GM21360 (cell line): ENCODE measurements at regions not wholly inside any gene's neighbourhood (a gene's known extent, or its start where the extent isn't known, plus 50 kb on each side); places are given as distances from the start of the nearest gene placed in this dataset.
"Not testable (repeated sequence)": the region's sequence is repeated elsewhere in the genome, so short reads cannot be mapped to it uniquely, and the experiment has no call there.

Experiments
- ATAC-seq: cut with Tn5 transposase; IDR thresholded peaks from one replicate; pipeline ENCODE4 v1.9.1; 2021; ENCODE audit warnings: mild to moderate bottlenecking, moderate library complexity; ENCODE audit not compliant: unreplicated experiment

DNA sequence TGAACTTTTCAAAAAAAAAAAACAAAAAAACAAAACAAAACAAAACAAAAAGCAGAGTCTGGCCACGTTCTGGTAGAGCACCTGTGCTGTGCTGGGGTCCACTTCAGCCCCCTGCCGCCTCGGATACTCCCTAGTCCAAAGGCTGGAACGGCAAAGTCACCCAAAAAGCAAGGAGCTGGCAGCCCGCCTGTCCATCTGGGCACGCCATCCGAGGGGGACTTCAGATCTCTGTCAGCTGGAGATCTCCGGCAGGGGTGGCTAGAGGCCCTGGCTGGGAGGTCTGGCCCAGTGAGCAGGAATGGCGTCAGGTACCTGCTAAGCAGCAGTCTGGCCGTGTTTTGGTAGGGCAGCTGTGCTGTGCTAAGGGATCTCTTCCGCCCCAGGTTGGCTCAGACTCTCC is 152.3 kb upstream of the ZNF516 start:
- no peak for ATAC-seq

DNA sequence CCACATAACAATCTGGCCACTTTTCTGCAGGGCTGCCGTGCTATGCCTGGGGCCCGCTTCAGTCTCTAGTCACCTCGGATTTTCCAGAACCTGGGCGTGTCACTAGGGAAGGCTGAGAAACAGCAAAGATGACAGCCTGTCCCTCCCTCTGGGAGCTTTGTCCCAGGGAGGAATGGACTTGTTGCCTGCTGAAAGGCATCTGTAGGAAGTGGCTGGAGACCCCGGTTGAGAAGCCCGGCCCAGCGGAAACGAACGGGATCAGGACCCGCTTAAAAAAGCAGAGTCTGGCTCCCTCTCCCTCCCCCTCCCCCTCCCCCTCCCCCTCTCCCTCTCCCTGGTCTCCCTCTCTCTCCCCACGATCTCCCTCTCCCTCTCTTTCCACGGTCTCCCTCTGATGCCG is 149.5 kb upstream of the ZNF516 start:
- no peak for ATAC-seq

DNA sequence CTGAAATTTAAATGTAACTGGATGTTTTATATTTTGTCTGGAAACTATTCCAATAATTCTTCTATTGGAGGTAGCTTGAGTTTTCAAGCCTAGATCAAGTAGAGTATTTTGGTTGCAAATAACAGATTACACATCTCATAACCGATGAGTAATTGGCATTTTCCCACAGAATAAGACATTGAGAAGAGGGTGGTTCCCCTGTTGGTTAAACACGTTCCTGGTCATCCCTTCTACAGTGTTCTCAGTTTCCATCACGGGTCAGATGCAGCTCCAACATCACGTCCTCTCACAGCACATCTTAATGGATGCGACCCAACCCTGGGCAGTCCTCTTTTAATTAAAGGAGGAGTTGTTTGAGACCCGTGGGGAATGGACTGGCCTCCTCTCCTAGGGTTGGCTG is 149.0 kb upstream of the ZNF516 start:
- no peak for ATAC-seq

DNA sequence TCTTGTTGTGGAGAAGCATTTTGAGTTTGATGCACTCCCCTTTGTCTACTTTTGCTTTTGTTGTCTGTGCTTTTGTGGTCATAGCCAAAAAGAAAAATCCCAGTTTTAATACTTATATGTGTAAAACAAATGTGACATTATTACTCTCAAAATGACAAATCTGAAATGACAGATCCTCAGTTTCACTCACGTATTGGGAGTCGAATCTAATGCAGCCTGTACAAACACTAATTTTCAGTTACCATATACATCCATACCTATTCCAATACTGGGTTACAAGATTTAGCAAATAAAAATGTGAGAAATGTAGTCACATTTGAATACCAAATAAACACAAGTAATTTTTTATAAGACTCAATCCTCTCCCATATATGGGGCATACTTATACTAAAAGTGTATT is 148.2 kb upstream of the ZNF516 start:
- no peak for ATAC-seq

DNA sequence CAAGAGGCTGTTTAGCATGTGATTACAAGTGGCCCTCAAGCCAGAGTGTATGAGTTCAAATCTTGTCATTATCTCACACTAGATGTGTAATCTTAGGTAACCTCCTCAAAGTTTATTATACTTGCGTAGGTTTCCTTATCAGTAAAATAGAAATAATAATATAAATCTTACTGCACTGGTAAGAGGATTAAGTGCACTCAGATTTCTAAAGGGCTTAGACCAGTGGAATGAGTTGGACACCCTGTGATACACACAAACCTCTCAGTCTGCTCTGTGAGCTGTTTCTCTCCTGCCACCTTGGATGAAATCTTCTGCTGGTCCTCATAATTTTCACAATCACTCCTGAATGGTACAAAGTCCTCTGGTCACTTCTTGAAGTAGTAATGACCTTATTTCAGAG is 145.4 kb upstream of the ZNF516 start:
- no peak for ATAC-seq

DNA sequence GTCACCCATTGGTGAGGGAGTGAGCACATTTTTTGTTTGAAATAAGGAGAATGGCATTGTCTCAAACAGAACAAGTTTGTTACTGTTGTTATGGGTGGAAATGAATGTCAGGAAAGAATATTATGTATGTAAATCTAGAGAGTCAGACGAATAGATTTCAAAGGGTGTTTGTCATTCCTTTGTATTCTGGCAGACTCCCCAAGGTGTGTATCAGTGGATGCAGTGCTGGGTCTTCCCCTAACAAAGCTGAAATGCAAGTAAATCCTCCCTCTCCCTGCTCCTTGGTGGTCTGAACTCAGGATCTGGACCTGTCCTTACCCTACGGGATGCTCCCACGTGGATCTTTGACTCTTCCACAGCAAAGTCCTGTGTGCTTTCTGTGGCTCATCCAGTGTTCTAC is 139.5 kb upstream of the ZNF516 start:
- ATAC-seq: no peak

DNA sequence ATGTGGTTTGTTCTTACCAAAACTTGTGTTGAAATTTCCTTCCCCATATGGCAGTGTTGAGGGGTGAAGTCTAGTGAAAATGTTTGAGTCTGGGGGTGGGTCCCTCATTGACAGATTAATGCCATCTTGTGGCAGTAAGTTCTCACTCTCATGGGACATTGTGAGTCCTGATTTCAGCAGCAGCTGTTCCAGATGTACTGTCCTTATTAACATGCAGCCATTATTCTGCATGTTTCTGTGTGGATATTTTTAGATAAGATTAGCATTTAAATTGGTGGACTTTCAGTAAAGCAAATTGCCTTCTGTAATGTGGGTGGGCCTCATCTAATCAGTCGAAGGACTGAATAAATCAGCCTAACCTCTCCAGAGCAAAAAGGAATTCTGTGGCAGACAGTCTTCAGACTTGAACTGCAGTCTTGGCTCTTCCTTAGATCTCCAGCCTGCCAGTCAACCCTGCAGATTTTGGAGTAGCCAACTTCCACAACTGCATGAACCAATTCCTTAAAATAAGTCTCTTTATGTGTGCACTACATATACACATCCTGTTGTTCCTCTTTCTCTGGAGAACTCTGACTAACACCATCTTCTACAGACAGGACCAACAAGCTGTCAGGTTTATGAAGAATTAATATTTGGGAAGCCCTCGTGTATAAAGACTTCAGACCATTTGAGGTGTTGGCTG is 138.7 kb upstream of the ZNF516 start:
- no peak for ATAC-seq

DNA sequence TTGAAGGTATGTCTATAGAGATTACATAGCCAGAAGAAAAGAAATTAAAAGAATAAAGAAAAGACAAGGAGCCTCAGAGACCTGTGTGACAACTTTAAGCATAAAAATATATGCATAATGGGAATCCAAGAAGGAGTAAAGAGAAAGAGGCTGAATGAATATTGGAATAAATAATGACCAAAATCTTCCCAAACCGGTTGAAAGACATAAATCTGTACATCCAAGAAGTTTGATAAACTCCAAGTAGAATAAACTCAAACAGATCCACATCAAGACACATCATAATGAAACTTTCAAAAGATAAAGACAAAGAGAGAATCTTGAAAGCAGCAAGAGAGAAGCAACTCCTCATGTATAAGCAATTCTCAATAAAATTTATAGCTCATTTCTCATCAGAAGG is 132.4 kb upstream of the ZNF516 start:
- ATAC-seq: no peak

DNA sequence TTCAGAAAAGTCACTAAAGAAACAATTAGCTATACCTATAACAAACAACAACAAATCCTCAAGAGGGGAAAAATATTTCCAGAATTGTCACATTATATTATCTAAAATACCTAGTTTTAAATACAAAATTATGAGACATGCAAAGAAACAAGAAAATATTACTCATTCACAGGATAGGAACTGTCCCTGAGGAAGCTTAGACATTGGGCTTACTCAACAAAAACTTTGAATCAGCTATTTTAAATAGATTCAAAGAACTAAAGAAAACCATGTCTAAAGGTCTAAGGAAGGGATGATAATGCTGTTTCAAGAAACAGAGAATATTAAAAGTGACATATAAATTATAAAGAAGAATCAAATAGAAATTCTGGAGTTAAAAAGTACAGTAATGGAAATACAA is 131.9 kb upstream of the ZNF516 start:
- no peak for ATAC-seq

DNA sequence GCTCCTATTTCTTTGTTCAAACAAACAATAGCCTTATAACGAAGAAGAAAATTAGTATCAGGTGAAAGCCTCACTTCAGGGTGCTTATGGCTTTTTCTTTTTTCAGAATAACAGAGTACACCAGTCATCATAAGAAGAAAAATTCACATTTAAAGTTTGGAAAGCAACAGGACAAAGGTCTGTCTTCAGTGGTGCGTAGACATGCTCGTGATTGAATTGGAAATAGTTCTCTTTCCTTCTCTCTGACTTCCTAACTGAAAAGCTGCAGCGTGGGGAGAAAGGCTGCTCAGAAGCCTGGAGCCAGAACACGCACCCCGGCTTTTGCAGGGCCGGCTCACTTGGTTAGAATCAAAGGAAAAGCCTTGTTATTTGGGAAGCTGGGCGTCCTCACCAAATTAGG is 127.6 kb upstream of the ZNF516 start:
- ATAC-seq: no peak

DNA sequence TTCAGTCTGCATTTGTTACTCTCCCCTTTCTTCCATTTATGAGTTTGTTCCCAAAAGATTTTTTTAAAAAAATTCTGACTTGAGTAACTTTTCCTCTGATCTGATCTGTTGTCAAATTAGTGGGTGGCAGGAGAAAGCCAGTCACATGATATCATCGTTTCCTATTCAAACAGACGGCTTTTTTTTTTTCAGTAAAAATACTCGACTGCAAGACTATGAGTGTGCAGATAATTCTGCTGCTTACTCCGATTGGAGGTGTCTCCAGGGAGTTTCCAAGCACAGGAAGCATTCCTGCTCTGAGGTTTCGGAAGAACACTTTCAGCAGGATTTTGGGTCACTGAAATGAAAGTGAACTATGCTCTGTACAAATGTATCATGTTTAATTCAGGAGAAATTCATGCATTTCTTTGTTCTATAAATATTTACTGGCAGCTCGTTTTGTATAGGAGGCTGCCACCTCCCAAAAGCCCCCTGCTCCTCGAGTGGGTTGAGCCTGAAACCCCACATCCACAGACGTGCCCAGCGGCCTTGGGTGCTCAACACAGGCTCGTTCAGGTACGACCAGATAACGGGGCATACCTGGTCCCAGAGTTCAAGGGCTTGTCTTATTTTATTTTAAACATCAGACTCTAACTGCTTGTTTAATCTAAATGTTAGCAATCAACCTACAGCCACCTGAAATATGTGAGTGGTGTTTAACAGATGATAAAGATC is 126.9 kb upstream of the ZNF516 start:
- no peak for ATAC-seq

DNA sequence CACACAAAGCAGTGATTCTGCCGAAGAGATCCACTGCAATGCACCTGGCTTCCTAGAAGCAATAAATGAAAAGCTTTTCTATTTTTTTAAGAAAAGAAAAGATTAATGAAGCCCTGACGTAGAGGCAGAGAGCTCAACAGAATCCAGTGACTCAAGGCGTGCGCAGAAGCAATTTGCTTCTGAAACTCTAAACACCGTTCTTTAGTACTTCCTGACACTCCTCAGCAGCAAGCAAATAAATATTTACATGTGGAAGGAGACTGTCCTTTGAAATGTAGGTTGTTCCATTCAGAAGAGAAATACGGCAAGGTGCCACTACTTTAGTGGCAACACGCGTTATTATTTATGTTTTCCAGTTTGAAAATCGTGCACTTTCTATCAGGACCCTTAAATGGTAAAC is 126.2 kb upstream of the ZNF516 start:
- no peak for ATAC-seq

DNA sequence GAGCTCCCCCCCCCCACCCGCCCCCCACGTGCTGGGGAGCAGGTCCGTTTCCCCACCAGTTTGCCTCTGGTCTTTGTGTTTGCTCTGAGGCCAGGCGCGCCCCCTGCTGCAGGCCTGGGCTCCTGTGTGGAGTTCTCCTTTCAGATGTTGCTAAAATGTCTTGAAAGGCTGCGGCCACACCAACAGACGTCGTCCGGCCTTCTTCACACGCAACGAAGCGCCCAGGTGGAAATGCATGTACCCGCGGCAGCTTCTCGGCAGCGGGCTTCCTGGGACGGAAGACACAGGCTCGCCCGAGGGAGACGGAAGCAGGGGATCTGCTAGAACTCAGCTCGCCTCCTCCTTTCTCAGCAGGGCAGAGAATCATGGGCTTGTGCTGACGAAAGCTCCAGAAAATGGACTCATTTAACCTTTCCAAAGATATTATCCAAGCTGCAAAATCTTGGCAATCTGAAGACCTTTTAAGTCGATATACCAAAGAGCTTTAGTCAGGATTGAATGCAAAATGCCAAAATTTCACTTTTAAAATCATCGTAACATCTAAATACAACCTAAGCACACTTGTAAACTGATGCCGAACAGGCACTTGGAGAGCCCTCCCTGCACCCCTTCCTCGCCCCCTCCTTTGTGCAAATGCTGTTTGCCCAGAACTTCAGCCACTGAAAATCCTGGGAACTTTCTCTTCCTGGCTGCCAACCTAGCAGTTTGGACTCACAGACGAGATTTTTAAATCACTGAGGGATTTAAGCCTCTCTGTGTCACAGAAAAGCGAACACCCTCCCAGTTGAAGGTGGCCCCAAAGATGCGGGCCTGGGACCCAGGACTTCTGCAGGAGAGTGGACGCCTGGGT is 125.5 kb upstream of the ZNF516 start:
- no peak for ATAC-seq

DNA sequence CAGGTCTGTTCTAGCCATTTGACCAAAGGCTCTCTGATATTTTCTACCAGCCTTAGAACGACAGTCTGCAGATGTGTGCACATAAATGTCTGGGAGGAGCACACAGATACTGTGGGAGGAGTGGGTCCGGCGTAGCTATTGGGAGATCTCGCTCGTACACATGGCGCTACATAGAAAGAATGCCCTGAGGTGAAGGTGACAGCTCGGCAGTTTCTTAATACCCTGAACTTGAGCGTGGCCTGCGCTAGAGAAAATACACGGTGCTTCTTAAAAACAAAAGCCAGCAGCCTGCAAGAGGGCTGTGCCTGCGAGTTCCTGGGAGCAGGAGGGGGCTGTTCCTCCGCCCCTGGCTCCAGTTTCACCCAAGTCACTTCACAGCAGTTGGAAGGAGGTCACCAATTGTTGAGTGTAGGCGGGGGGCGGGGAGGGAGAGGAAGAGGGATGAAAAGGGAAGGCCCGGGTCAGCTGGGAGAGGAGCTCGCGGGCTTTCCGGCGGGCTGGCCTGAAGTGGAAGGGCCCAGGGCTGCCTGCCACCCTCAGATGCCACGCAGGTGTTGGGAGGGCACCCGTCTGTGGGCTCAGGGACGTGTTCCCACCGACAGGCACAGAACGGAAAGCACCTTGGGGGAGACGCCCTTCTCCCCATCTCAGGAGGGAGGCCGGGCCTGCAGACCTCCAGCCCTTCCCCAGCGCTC is 124.7 kb upstream of the ZNF516 start:
- ATAC-seq: no peak

DNA sequence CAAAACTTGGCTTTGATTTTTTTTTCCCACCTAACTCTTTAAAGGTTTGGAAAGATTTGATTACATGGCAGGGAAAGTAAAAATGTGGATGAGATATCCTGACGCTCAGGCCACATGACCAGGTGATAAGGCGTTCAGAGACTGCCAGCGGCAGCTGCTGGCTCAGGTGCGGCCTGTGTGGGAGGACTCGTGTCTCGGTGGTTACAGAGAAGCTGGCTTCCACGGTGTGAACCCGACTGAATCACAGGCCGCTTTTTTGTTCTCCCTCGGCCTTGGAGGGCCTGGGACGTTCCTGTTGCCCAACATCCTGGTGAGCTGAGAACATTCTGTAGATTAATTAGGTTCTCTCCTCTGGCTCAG is 124.2 kb upstream of the ZNF516 start:
- no peak for ATAC-seq

DNA sequence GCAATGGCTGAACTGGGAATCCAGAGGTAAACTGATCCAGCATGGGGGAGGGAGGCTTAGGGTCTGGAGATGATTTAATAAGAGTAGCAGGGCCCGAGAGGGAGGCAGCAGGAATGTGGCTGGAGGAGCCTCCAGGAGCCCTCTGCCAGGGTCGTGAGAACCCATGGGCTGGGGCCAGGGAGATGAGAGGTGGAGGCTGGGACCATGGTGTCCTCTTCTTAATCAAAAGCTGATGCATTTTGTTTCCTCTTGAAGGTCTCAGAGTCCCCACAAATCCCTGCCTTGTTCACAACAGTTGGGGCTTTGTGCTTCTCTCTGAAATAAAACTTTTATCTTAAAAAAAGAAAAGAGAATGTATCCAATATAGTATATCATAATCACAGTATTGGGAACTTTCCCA is 123.7 kb upstream of the ZNF516 start:
- no peak for ATAC-seq

DNA sequence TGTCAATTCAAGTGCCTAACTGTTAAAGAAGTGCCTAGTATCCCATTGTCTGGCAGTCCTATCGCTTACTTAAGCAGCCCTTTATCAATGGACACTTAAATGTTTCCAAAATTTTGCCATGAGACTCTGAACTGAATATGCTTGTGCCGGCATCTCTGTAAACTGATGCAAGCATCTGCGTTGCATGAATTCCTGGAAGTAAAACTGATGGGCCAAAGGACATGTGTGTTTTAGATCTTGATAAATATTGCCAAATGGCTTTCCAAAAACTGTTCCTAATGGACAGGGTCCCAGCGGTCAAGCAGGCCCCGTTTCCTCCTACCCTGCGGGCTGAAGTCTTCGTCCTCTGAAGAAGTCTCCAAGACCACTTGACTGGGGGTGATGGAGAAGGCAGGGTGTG is 121.3 kb upstream of the ZNF516 start:
- ATAC-seq: no peak

DNA sequence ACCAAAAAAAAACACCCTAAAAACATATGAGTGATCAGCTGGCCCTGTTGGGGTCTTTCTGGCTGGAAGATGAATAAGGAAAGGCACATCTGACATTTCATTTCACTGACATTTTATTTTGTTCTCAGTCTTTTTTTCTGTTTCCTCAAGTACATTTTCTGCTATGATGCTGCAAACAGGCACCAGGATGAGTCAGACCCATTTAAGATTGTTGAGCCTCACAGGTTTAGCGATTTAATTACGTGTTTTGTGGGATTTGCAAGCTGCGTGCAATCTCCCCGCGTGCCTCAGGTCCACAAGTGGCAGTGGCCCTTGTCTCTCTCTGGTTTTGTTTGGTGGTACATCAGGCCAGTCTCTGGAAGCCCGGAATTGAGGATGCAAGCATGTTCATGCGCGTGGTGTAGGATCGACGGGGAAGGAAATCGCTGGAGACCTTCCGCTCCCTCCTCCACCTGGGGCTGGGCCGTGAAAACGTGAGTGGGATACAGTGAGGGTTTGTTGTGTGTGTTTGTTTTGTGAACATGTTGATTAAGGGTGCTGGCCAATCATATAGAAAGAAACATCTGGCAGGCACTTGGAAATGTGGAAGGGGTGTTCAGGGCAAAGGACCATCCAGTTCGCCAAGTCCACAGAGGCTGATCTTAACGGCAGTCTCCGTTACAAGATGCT is 120.2 kb upstream of the ZNF516 start:
- ATAC-seq: no peak

DNA sequence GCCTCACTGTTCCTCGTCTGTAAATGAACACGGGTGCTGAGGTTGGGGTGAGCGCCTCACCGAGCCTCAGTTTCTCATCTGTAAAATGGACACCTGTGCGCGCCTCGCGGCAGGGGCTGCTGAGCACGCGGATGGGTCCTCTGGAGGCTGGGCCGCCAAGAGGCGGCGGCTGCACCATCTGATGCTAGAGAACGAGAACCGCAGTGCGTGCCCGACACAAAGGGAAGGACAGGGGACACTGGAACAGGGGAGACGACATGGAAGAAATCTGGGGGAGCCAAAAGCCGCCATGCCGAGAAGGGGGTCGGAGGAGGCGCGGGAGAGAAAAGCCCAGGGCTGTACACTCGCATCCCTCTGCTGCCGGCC is 118.7 kb upstream of the ZNF516 start:
- no peak for ATAC-seq

DNA sequence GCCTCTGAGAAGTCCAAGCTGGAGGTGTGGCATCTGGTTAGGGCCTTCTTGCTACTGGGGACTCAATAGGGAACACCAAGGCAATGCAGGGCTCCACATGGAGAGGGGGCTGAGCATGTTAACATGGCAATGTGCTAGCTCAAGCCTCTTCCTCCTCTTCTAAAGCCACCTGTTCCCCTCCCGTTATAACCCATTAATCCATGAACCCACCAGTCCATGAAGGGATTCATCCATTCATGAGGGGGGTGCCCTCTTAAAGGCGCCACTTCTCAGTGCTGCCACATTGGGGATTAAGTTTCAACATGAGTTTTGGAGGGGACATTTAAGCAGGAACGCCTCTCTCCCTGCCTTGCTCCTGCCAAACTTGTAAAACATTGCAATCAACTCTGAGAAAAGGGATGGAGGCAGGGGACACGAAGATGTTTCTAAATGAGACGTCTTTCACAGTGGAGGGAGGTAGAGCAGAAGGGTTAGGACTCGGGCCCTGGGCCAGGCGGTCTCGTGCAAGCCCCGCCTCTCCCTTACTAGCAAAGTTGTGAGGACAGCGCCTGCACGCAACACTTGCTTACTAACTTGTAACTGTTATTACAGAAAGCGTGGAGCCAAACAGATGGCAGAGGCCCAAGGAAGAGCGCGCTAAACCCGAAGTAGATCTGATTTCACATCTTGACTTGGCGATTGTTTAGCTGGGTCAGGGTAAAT is 118.2 kb upstream of the ZNF516 start:
- ATAC-seq: no peak

DNA sequence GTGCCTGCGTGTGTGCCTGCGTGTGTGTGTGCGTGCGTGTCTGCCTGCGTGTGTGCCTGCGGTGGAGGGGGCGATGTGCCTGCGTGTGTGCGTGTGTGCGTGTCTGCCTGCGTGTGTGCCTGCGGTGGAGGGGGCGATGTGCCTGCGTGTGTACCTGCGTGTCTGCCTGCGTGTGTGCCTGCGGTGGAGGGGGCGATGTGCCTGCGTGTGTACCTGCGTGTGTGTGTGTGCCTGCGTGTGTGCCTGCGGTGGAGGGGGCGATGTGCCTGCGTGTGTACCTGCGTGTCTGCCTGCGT is 116.7 kb upstream of the ZNF516 start:
- ATAC-seq: not testable (repeated sequence)
